Psoas muscle (tissue), 7 donors: ENCODE measurements at regions not wholly inside any gene's neighbourhood (a gene's known extent, or its start where the extent isn't known, plus 50 kb on each side); places are given as distances from the start of the nearest gene placed in this dataset.

Experiments used
- ATAC-seq, 4 donors: fragments of 200-7000 bp; cut with Tn5 transposase; one replicate each; pipeline ENCODE4 v1.9.1; 2020; ENCODE audit warnings: moderate library complexity in 3 of 4, mild to moderate bottlenecking in 2 of 4
- DNase-seq, 2 donors: peaks; one replicate each; pipeline ENCODE4 v3.0.0-alpha.2; 2020
- H3K27ac ChIP-seq: fragments of 200-600 bp; one replicate; pipeline ENCODE4 v1.8.0; 2022
- H3K27me3 ChIP-seq, 3 donors: fragments of 200-600 bp in 1 of 3; one replicate each; pipeline versions ENCODE4 v1.6.1 to v1.8.0; 2013 to 2022; ENCODE audit warnings: low read length in 2 of 3, mild to moderate bottlenecking in 2 of 3, moderate library complexity in 1 of 3; ENCODE audit not compliant: insufficient read depth in 3 of 3
- H3K36me3 ChIP-seq, 2 donors: fragments of 200-600 bp in 1 of 2; one replicate each; pipeline versions ENCODE4 v1.6.1 to v1.8.0; 2013 to 2022; ENCODE audit warnings: low read depth in 1 of 2, mild to moderate bottlenecking in 1 of 2, moderate library complexity in 1 of 2; ENCODE audit not compliant: insufficient read depth in 1 of 2
- H3K4me1 ChIP-seq: fragments of 200-600 bp; one replicate; pipeline ENCODE4 v1.8.0; 2022
- H3K4me3 ChIP-seq: fragments of 200-600 bp; one replicate; pipeline ENCODE4 v1.8.0; 2022; ENCODE audit warnings: mild to moderate bottlenecking
- H3K9me3 ChIP-seq: fragments of 200-600 bp; one replicate; pipeline ENCODE4 v1.8.0; 2022
- WGBS, 3 donors: extraction: QIAGEN DNeasy Blood & Tissue Kit; methylation state at CpG; one replicate each; pipeline versions ENCODE4 v1.1.6 to v1.1.7; 2013; 5-methylcytosine and 5-hydroxymethylcytosine counted together
- intact Hi-C, 2 donors: fragments of 100-400 bp; cut with DNase I; formaldehyde crosslinking; loops; one replicate each; pipeline versions ENCODE4 v1.11.0 to v1.14.2; 2022
- TF ChIP-seq, protein P1 (sequence below): fragments of 200-600 bp; IDR thresholded peaks from one replicate; pipeline ENCODE4 v1.8.0; 2022; ENCODE audit warnings: antibody characterized with exemption
- donor health status: healthy with polysubstance abuse.
- donor health status: DM: no; HTN: no; CAD: no; lungs with moderate emphysema.
- donor health status: Bipolar disorder and iron deficiency.
- donor health status: healthy.
- donor health status: DM: yes; HTN: yes; CAD: no.
- donor health status: DM: no; HTN: no; CAD: no.
- donor health status: DM: yes; HTN: yes; CAD: no.

DNA sequence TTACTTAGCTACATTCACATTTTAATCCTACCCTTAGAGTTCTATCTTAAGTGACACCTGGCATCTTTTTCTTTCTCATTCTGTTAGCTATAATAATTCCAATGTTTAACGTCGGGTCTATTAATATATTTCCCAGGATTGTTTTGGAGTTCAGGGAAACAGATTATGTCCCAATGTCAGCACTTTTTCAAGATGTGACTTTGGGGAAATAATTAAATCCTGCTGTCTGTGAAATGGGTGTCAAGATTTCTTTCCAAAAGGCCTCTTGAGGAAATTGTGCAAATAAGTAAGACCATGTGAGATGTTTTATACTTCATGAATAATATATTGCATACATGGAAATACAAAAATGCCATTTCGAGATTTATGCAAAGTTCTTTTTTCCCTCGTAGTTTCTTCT is 887.6 kb upstream of the SEL1L start:
- Histone ChIP-seq H3K27me3 (peaks cover 0 to 1% (median 0%) of the 10 kb centered on the region in 3 donors), H3K4me3 (no peak overlapping the region), H3K4me1 (no peaks in the 10 kb centered on the region), H3K27ac (no peak overlapping the region), H3K36me3 (no peaks in the 10 kb centered on the region), H3K9me3 (no peaks in the 10 kb centered on the region)
- 60 to 79% (median 71%) methylated on average over 4 of the region's 4 CpGs for WGBS, 3 donors
- DNase-seq (no peak), ATAC-seq (no peak)
- intact Hi-C loops: no loop called here
- TF ChIP-seq, protein P1, sequence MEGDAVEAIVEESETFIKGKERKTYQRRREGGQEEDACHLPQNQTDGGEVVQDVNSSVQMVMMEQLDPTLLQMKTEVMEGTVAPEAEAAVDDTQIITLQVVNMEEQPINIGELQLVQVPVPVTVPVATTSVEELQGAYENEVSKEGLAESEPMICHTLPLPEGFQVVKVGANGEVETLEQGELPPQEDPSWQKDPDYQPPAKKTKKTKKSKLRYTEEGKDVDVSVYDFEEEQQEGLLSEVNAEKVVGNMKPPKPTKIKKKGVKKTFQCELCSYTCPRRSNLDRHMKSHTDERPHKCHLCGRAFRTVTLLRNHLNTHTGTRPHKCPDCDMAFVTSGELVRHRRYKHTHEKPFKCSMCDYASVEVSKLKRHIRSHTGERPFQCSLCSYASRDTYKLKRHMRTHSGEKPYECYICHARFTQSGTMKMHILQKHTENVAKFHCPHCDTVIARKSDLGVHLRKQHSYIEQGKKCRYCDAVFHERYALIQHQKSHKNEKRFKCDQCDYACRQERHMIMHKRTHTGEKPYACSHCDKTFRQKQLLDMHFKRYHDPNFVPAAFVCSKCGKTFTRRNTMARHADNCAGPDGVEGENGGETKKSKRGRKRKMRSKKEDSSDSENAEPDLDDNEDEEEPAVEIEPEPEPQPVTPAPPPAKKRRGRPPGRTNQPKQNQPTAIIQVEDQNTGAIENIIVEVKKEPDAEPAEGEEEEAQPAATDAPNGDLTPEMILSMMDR: no peak

- intact Hi-C loops: no loop called here
- Histone ChIP-seq H3K4me3 (no peak overlapping the region), H3K27ac (no peak overlapping the region), H3K36me3 (no peaks in the 10 kb centered on the region), H3K4me1 (no peaks in the 10 kb centered on the region), H3K27me3 (peaks cover 0 to 1% (median 0%) of the 10 kb centered on the region in 3 donors), H3K9me3 (no peaks in the 10 kb centered on the region)
- TF ChIP-seq, protein P1: no peak
- DNase-seq (no peak), ATAC-seq (no peak)
- 63 to 73% (median 66%) methylated on average over 1 of the region's 1 CpG for WGBS, 3 donors
Measured at GRCh38 chr14:82422230-82422629, 888.6 kb upstream of the SEL1L start.

DNA sequence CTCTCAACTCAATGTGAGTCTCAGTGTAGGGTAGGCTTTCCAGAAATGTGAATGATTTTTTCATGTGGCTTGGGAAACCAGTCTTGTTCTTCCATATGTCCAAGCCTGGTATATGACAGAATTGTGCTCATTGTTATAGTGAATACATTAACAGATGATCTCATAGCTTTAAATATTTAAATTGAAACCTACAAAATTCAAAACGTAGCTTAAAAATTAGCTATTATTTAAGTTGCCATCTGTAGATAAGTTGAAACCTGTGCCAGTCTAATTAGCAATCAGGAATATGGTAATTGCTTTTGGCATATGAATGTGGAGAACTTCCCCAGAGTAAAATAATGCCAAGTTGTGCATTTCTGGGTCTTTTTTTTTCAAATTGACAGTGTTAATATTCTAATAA is 891.6 kb upstream of the SEL1L start:
- Histone ChIP-seq H3K36me3 (no peaks in the 10 kb centered on the region), H3K27me3 (peaks cover 0 to 1% (median 0%) of the 10 kb centered on the region in 3 donors), H3K27ac (no peak overlapping the region), H3K4me1 (no peaks in the 10 kb centered on the region), H3K9me3 (no peaks in the 10 kb centered on the region), H3K4me3 (no peak overlapping the region)
- ATAC-seq (no peak), DNase-seq (no peak)
- TF ChIP-seq, protein P1: no peak
- 49 to 61% (median 50%) methylated on average over 1 of the region's 1 CpG for WGBS, 3 donors
- intact Hi-C loops: no loop called here

DNA sequence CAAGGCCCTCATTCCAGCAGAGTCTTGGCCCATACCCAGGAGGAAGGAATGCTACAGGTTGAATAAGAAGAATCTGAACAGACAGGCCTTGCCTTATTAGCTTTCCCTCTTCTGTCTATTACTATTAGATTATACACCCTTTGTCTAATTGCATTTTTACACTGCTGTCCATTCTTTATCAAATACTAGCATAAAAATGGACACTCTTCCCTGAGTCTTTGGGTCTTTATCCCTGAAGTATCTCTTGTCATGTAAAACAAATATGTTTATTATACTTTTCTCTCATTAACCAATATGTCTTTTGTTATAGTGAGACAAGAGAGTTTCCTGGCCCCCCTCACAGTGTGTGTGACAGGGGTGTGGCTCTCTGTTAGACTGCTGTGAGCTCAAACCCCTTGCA is 897.4 kb upstream of the SEL1L start:
- no peaks in the 10 kb centered on the region for H3K4me1 ChIP-seq
- TF ChIP-seq, protein P1: no peak
- no peak overlapping the region for H3K27ac ChIP-seq
- no peaks in the 10 kb centered on the region for H3K9me3 ChIP-seq
- no peak overlapping the region for H3K4me3 ChIP-seq
- H3K36me3 ChIP-seq: no peaks in the 10 kb centered on the region
- H3K27me3 ChIP-seq: no peaks in the 10 kb centered on the region
- intact Hi-C loops: no loop called here
- ATAC-seq (no peak), DNase-seq (no peak)

GRCh38 chr14:82432301-82433105 is 898.9 kb upstream of the SEL1L start:
- TF ChIP-seq, protein P1: no peak
- WGBS, 3 donors: 67 to 68% (median 67%) methylated on average over 3 of the region's 3 CpGs
- no peak for ATAC-seq

More at GRCh38 chr14:82432301-82433105, 898.9 kb upstream of the SEL1L start:
- Histone ChIP-seq H3K36me3 (no peaks in the 10 kb centered on the region), H3K9me3 (no peaks in the 10 kb centered on the region), H3K4me3 (no peak overlapping the region), H3K4me1 (no peaks in the 10 kb centered on the region), H3K27me3 (no peaks in the 10 kb centered on the region), H3K27ac (no peak overlapping the region)
- DNase-seq: no peak
- intact Hi-C loops: no loop called here
